PC-9 (cell line): ENCODE measurements at regions not wholly inside any gene's neighbourhood (a gene's known extent, or its start where the extent isn't known, plus 50 kb on each side); places are given as distances from the start of the nearest gene placed in this dataset.

ENCODE experiments used
- BruUV-seq: library from RNA; stranded (reverse); fragments of 400-500 nt; replicated peaks from 2 replicates; lab custom pipeline; 2021; lab: Mats Ljungman, UMichigan
- CTCF ChIA-PET: fragments of 300-600 bp; sonication (Branson Sonifier 250); formaldehyde crosslinking; loops from one replicate; lab custom pipeline; 2022; ENCODE audit warnings: antibody characterized with exemption; lab: Charles Lee
- POLR2A ChIA-PET: fragments of 300-600 bp; sonication (Branson Sonifier 250); formaldehyde crosslinking; loops from one replicate; lab custom pipeline; 2022; ENCODE audit warnings: antibody characterized with exemption; ENCODE audit not compliant: unreplicated experiment; lab: Charles Lee
- DNase-seq, 2 experiments: peaks; one replicate each; pipeline versions ENCODE4 v3.0.0 to v3.0.0-alpha.2; 2015 to 2022; ENCODE audit warnings: mixed read lengths in 1 of 2
- H2AFZ ChIP-seq: fragments of 200-600 bp; sonication (generic); 2 replicates; pipeline ENCODE4 v1.8.1; 2017; ENCODE audit warnings: antibody characterized with exemption
- H3F3A ChIP-seq: fragments of 200-600 bp; sonication (generic); 2 replicates; pipeline ENCODE4 v1.8.1; 2017; ENCODE audit warnings: antibody characterized with exemption, mild to moderate bottlenecking, low read depth; ENCODE audit not compliant: insufficient read depth
- H3K27ac ChIP-seq: fragments of 200-600 bp; sonication (generic); 2 replicates; pipeline ENCODE4 v1.6.1; 2016; ENCODE audit warnings: mixed run types
- H3K27me3 ChIP-seq: fragments of 200-600 bp; sonication (generic); 2 replicates; pipeline ENCODE4 v1.6.1; 2016; ENCODE audit warnings: low read depth, mixed run types; ENCODE audit not compliant: insufficient read depth
- H3K36me3 ChIP-seq: fragments of 200-600 bp; sonication (generic); 2 replicates; pipeline ENCODE4 v1.6.1; 2016; ENCODE audit warnings: low read depth, mixed run types
- H3K4me1 ChIP-seq: fragments of 200-600 bp; sonication (generic); replicated peaks from 2 replicates; pipeline ENCODE4 v1.6.1; 2016; ENCODE audit warnings: mixed run types; ENCODE audit not compliant: insufficient read depth
- H3K4me2 ChIP-seq: fragments of 200-600 bp; sonication (generic); 2 replicates; pipeline ENCODE4 v1.6.1; 2017; ENCODE audit warnings: mixed run types
- H3K4me3 ChIP-seq: fragments of 200-600 bp; sonication (generic); 2 replicates; pipeline ENCODE4 v1.6.1; 2016; ENCODE audit warnings: mixed run types
- H3K79me2 ChIP-seq: fragments of 200-600 bp; sonication (generic); 2 replicates; pipeline ENCODE4 v1.6.1; 2017; ENCODE audit warnings: low read depth, mixed run types
- H3K9me2 ChIP-seq: fragments of 200-600 bp; sonication (generic); 2 replicates; pipeline ENCODE4 v1.8.1; 2017; ENCODE audit warnings: mild to moderate bottlenecking; ENCODE audit not compliant: insufficient read depth
- H3K9me3 ChIP-seq: fragments of 200-600 bp; sonication (generic); 2 replicates; pipeline ENCODE4 v1.8.1; 2016; ENCODE audit warnings: low read depth; ENCODE audit not compliant: insufficient read depth
- H4K20me1 ChIP-seq: fragments of 200-600 bp; sonication (generic); 2 replicates; pipeline ENCODE4 v1.8.1; 2017; ENCODE audit not compliant: insufficient read depth
- EZH2 ChIP-seq: fragments of 200-600 bp; sonication (generic); IDR thresholded peaks from 2 replicates; pipeline ENCODE4 v1.8.0; 2017; ENCODE audit warnings: antibody characterized with exemption, low read depth
- intact Hi-C: fragments of 100-400 bp; cut with micrococcal nuclease; formaldehyde crosslinking; loops from one replicate; pipeline ENCODE4 v1.10.0; 2022; ENCODE audit not compliant: unreplicated experiment
- TF ChIP-seq, protein P1 (sequence below): fragments of 200-600 bp; sonication (generic); conservative IDR thresholded peaks from 2 replicates; pipeline ENCODE4 v1.6.1; 2017; ENCODE audit warnings: mixed run types, antibody characterized with exemption, mild to moderate bottlenecking, moderate library complexity

DNA sequence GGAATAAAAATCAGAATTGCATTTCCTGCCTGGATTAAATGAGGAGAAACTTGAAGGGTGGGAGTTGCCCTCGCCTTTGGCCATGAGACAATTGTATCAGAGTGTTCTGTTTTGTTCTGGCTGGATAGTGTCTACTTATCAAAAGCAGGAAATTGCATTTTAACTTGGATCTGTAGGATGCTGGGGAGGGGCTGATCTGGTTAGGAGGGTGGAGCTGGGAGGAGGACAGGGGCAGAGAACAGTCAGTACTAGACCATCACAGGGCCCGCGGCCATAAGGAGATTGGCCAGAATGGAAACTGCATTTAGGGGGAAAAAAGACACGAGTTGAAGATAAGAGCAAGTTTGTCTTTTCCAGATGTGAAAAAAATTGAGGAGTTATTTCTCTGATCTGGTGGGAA, 199.1 kb upstream of the POU3F3 start:
- Histone ChIP-seq H3F3A (no peaks in the 10 kb centered on the region), H3K27ac (no peak overlapping the region), H3K4me1 (no peaks in the 10 kb centered on the region), H3K9me2 (no peaks in the 10 kb centered on the region), H3K36me3 (no peaks in the 10 kb centered on the region), H2AFZ (no peak overlapping the region), H3K4me3 (no peak overlapping the region), H4K20me1 (no peaks in the 10 kb centered on the region), H3K9me3 (no peaks in the 10 kb centered on the region), H3K4me2 (no peak overlapping the region), H3K79me2 (no peaks in the 10 kb centered on the region), H3K27me3 (peaks cover 44% of the 10 kb centered on the region)
- intact Hi-C loops, result no loop called here
- TF ChIP-seq, protein P1, sequence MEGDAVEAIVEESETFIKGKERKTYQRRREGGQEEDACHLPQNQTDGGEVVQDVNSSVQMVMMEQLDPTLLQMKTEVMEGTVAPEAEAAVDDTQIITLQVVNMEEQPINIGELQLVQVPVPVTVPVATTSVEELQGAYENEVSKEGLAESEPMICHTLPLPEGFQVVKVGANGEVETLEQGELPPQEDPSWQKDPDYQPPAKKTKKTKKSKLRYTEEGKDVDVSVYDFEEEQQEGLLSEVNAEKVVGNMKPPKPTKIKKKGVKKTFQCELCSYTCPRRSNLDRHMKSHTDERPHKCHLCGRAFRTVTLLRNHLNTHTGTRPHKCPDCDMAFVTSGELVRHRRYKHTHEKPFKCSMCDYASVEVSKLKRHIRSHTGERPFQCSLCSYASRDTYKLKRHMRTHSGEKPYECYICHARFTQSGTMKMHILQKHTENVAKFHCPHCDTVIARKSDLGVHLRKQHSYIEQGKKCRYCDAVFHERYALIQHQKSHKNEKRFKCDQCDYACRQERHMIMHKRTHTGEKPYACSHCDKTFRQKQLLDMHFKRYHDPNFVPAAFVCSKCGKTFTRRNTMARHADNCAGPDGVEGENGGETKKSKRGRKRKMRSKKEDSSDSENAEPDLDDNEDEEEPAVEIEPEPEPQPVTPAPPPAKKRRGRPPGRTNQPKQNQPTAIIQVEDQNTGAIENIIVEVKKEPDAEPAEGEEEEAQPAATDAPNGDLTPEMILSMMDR, result no peak
- TF ChIP-seq EZH2, result no peak
- no peak for DNase-seq
- no TSS peak for BruUV-seq
- ChIA-PET POLR2A (no interaction called here), CTCF (no interaction called here)

DNA sequence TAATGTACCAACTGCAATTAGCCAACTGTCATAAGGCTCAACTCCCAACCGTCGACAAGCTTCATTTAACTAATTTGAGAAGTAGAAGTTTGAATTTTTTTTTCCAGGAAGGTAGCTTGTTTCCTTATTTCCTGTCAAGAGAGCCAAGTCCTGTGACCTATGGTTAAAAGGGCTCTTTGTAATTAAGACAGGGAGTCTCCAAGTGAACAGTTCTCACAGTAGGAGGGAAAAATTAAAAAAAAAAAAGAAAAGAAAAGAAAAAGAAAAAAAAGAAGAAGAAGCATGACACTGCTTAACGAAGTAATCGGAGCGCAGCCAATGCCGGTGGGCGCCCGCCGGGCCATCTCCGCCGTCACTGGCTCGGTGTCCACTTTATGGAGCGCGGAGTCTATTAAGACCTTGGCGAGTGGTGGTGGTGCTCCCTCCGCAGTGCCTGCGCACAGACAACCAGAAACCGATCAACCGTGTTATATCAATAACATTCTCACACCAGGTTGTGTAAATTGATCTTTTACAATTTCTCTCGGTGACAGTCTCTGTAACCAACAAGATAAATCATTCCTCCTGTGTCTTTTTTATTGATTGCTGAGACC, 197.2 kb upstream of the POU3F3 start:
- H3K27me3 ChIP-seq, result peaks cover 61% of the 10 kb centered on the region
- no peaks in the 10 kb centered on the region for H3K79me2 ChIP-seq
- H4K20me1 ChIP-seq, result no peaks in the 10 kb centered on the region
- no peak for DNase-seq
- CTCF ChIA-PET, result no interaction called here
- no peak for TF ChIP-seq EZH2
- TF ChIP-seq, protein P1, result no peak
- H3K4me3 ChIP-seq, result no peak overlapping the region
- BruUV-seq, result no TSS peak
- intact Hi-C loops, result no loop called here
- H3K4me2 ChIP-seq, result no peak overlapping the region
- H3K9me3 ChIP-seq, result no peaks in the 10 kb centered on the region
- POLR2A ChIA-PET, result no interaction called here
- no peaks in the 10 kb centered on the region for H3F3A ChIP-seq
- no peak overlapping the region for H2AFZ ChIP-seq
- no peaks in the 10 kb centered on the region for H3K36me3 ChIP-seq
- no peak overlapping the region for H3K27ac ChIP-seq
- no peaks in the 10 kb centered on the region for H3K4me1 ChIP-seq
- H3K9me2 ChIP-seq, result no peaks in the 10 kb centered on the region

DNA sequence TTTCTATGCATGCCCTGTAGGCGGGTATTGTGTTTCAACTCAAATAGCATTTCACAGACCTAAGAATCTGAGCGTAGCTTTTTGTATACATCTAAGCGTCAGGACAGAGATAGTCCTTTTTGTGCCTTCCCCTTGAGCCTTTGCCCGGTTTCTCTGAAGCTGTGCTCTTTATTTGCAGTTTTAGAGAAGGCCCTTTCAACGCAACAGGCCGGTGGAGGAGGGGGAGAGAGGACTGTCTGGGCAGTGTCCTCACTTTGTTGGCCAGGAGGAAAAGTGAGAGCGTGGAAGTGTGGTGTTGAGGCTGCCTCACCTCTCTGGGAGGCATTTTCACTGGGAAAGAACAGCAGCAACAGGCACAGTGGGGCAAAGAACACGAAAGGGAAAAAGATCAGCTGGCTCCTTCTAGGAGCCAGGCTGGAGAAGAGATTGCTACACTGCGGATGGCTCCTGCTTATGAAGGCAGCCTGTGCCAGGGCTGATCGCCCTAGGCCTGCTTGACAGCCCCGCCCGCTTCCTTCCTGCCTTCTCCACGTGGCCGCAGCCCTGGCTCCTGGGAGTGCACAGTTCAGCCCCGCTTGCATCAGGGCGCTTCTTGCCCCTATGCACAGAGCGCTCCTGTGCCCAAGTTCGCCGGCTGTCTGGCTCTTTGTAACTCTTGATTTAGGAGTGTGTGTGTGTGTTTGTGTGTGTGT, 195.6 kb upstream of the POU3F3 start:
- TF ChIP-seq EZH2, result no peak
- TF ChIP-seq, protein P1, result no peak
- H4K20me1 ChIP-seq, result no peaks in the 10 kb centered on the region
- H3K79me2 ChIP-seq, result no peaks in the 10 kb centered on the region
- H3K9me3 ChIP-seq, result no peaks in the 10 kb centered on the region
- intact Hi-C loops, result no loop called here
- H2AFZ ChIP-seq, result no peak overlapping the region
- no peak for DNase-seq
- CTCF ChIA-PET, result no interaction called here
- H3K4me2 ChIP-seq, result no peak overlapping the region
- H3K4me3 ChIP-seq, result no peak overlapping the region
- no peaks in the 10 kb centered on the region for H3K36me3 ChIP-seq
- peaks cover 73% of the 10 kb centered on the region for H3K27me3 ChIP-seq
- POLR2A ChIA-PET, result no interaction called here
- H3F3A ChIP-seq, result no peaks in the 10 kb centered on the region
- BruUV-seq, result no TSS peak
- H3K9me2 ChIP-seq, result no peaks in the 10 kb centered on the region
- no peak overlapping the region for H3K27ac ChIP-seq
- H3K4me1 ChIP-seq, result no peaks in the 10 kb centered on the region
